ENCODE measurements at regions not wholly inside any gene's neighbourhood (a gene's known extent, or its start where the extent isn't known, plus 50 kb on each side); places are given as distances from the start of the nearest gene placed in this dataset.
A peak's percentile ranks its signal among the peaks of the same experiment; 100 is the strongest.

DNA sequence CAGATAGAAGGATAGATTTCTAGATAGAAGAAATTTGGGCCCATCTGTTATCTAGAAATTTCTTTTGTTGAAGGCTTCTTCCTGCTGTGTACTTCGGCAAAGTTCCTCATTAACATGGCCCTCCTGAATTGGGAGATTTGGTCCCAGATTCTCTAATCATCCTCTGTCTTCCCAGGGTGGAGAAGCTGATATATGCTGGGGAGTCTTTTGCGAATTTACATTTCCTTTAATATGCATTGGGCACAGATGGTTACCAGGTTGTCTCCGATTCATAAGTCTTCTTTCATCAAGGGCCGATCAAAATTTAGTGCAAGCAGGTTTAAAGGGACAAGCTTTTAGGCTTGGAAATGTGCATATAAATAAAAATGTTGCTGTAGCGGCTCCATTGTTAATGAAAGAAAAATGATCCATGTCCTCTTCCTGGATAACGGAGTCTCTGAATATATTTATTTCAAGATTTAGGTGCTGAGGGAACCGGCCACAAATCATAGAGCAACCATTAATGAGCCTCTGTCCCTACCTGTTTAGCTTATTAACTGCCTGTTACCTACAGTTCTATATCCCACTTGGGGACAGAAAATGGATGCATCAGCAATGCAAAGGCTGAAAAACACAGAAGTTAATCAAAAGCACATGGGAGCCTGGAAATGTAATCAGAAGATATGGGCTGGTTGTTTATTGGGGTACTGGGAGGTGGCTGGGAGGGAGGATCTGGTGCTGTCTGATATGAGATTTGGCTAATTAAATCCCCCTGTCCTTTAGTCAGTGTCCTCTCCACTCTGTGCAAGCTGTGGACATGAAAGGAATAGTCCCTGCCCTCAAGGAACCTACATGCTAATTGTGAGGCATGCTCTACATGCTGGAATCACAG, 234.7 kb downstream of the MAN2A1 start:
- no peak overlapping the region; the same call in 1 of the 2 replicates for H3K9ac ChIP-seq (ENCODE audit: low read length)
- TF ChIP-seq CTCF (IDR thresholded peaks at IDR 0.05; ENCODE audit: low read length): no peak
- TF ChIP-seq EZH2 (IDR thresholded peaks at IDR 0.05; ENCODE audit: borderline replicate concordance, low read length): no peak
- peaks cover 14% of the 10 kb centered on the region; the same call in 1 of the 2 replicates for H3K79me2 ChIP-seq (ENCODE audit: insufficient read depth, low read length)
- peaks cover 83% of the 10 kb centered on the region for H3K4me1 ChIP-seq (ENCODE audit: insufficient read depth, low read length, severe bottlenecking)
- no peak overlapping the region for H3K4me2 ChIP-seq (ENCODE audit: low read length)
- no peaks in the 10 kb centered on the region for H4K20me1 ChIP-seq (ENCODE audit: insufficient read depth, low read length)
- H3K36me3 ChIP-seq (ENCODE audit: insufficient read depth, low read length): peaks cover 30% of the 10 kb centered on the region
- H3K9me2 ChIP-seq (ENCODE audit: low read depth, low read length): no peaks in the 10 kb centered on the region
- H3K4me3 ChIP-seq (ENCODE audit: low read depth, low read length, poor library complexity, severe bottlenecking): no peak overlapping the region
- no peaks in the 10 kb centered on the region for H3K27me3 ChIP-seq (ENCODE audit: insufficient read depth, low read length)
- H3F3A ChIP-seq (ENCODE audit: insufficient read depth, low read length): 0 out of 2 replicates have a peak, but pooled peaks cover 4% of the 10 kb centered on the region
- H2AFZ ChIP-seq (ENCODE audit: low read length): no peak overlapping the region
- peak overlapping the region; percentile 99 for H3K27ac ChIP-seq (ENCODE audit: low read depth, low read length, poor library complexity, severe bottlenecking)
- H3K9me3 ChIP-seq (ENCODE audit: low read length): no peaks in the 10 kb centered on the region

GRCh38 chr5:109927639-109928038, 237.9 kb downstream of the MAN2A1 start:
- Histone ChIP-seq H3K27me3 (ENCODE audit: insufficient read depth, low read length) (no peaks in the 10 kb centered on the region), H3K9me3 (ENCODE audit: low read length) (no peaks in the 10 kb centered on the region), H3K9me2 (ENCODE audit: low read depth, low read length) (no peaks in the 10 kb centered on the region), H3K4me3 (ENCODE audit: low read depth, low read length, poor library complexity, severe bottlenecking) (no peak overlapping the region), H3K79me2 (ENCODE audit: insufficient read depth, low read length) (peaks cover 14% of the 10 kb centered on the region; the same call in 1 of the 2 replicates), H3K9ac (ENCODE audit: low read length) (no peak overlapping the region), H4K20me1 (ENCODE audit: insufficient read depth, low read length) (no peaks in the 10 kb centered on the region), H3K27ac (ENCODE audit: low read depth, low read length, poor library complexity, severe bottlenecking) (no peak overlapping the region), H3K4me1 (ENCODE audit: insufficient read depth, low read length, severe bottlenecking) (peaks cover 78% of the 10 kb centered on the region), H3F3A (ENCODE audit: insufficient read depth, low read length) (no peaks in the 10 kb centered on the region), H2AFZ (ENCODE audit: low read length) (no peak overlapping the region), H3K4me2 (ENCODE audit: low read length) (no peak overlapping the region), H3K36me3 (ENCODE audit: insufficient read depth, low read length) (peaks cover 24% of the 10 kb centered on the region)
- TF ChIP-seq CTCF (IDR thresholded peaks at IDR 0.05; ENCODE audit: low read length): no peak
- no peak for TF ChIP-seq EZH2 (IDR thresholded peaks at IDR 0.05; ENCODE audit: borderline replicate concordance, low read length)

DNA sequence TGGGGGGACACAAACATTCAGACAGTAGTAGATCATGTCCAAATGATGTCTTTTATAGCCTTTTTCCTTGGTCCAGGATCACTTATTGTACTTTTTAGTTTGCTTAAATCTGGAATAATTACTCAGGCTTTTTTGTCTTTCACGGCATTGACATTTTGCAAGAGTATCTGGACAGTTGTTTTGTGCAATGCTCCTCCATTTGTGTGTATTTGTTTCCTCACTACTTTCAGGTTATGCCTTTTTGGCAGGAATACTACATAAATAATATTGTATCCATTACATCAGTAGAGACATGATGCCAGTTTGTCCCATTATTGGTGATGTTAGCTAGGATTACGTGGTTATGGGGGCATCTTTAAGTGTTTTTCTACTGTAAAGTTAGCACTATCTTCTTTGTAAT, 238.3 kb downstream of the MAN2A1 start:
- Histone ChIP-seq H3K4me3 (ENCODE audit: low read depth, low read length, poor library complexity, severe bottlenecking) (no peak overlapping the region), H3K9me2 (ENCODE audit: low read depth, low read length) (no peaks in the 10 kb centered on the region), H3K36me3 (ENCODE audit: insufficient read depth, low read length) (peaks cover 24% of the 10 kb centered on the region), H4K20me1 (ENCODE audit: insufficient read depth, low read length) (no peaks in the 10 kb centered on the region), H3K4me1 (ENCODE audit: insufficient read depth, low read length, severe bottlenecking) (peaks cover 74% of the 10 kb centered on the region), H2AFZ (ENCODE audit: low read length) (no peak overlapping the region), H3K4me2 (ENCODE audit: low read length) (no peak overlapping the region), H3K27me3 (ENCODE audit: insufficient read depth, low read length) (no peaks in the 10 kb centered on the region), H3F3A (ENCODE audit: insufficient read depth, low read length) (no peaks in the 10 kb centered on the region), H3K9ac (ENCODE audit: low read length) (no peak overlapping the region), H3K9me3 (ENCODE audit: low read length) (no peaks in the 10 kb centered on the region), H3K79me2 (ENCODE audit: insufficient read depth, low read length) (peaks cover 14% of the 10 kb centered on the region; the same call in 1 of the 2 replicates), H3K27ac (ENCODE audit: low read depth, low read length, poor library complexity, severe bottlenecking) (no peak overlapping the region)
- no peak for TF ChIP-seq CTCF (IDR thresholded peaks at IDR 0.05; ENCODE audit: low read length)
- no peak for TF ChIP-seq EZH2 (IDR thresholded peaks at IDR 0.05; ENCODE audit: borderline replicate concordance, low read length)

Measured in OCI-LY1 (cell line).